ENCODE measurements at regions not wholly inside any gene's neighbourhood (a gene's known extent, or its start where the extent isn't known, plus 50 kb on each side); places are given as distances from the start of the nearest gene placed in this dataset.

DNA sequence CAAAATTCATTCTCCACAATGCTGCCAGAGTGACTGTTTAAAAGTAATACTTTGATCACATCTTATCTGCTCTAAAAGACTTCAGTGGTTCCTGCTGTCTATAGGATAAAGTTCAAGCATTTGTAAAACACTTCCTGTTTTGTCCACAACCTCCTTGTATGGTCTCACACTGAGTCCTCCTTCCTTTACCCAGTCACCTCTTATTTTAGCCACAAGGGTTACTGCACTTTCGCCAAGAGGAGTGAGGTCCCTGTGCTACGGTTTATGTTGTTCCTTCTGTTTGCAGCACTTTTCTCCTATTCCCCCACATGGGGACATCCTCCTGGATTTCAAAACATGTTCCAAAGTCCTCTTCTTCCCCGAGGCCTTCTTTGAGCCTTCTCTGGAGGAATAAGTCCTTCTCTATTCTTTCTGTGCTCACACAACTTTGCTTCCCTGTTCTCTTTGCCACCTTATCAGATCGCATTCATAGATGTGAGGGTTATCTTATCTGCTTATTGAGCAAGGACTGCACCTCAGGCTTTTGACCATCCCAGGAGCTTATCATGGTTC is 112.2 kb upstream of the NABP1 start:
- intact Hi-C loops (cut with DNase I) = no loop called here
- Histone ChIP-seq H3K27me3 (no peaks in the 10 kb centered on the region), H3K4me3 (no peak overlapping the region), H3K36me3 (no peaks in the 10 kb centered on the region), H3K4me1 (peaks cover 0 to 1% (median under 1%) of the 10 kb centered on the region in 4 donors), H3K9me3 (no peaks in the 10 kb centered on the region), H3K27ac (replicated peaks in 1 of 4) (no peak overlapping the region)
- TF ChIP-seq POLR2A (IDR thresholded peaks at IDR 0.05; ENCODE audit: low read depth) (no peak), CTCF (IDR thresholded peaks at IDR 0.05) (no peak), EP300 (IDR thresholded peaks at IDR 0.05) (no peak), POLR2AphosphoS5 (IDR thresholded peaks at IDR 0.05) (no peak)
- DNase-seq (ENCODE audit: extremely low spot score) = peak; percentile 79
- 76% methylated on average over 4 of the region's 4 CpGs for WGBS

DNA sequence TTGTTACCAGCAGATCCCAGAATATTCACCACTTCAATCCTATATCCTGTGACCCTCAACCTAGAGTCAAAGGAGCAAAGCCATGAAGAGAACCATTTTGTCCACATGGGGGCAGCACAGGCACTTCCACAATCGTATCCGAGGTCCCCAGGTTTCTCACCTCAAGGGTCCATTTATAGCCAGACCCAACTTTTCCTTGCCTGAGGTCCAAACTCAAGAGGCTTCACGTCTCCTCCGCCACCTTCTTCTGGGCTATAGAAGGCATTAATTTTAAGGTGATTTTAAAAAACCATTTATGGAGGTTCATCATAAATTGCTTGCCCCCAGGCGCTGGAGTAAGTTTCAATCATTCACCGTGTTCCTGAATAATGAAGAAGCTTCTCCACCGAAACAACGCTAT is 111.6 kb upstream of the NABP1 start:
- DNase-seq (ENCODE audit: extremely low spot score) = peak; percentile 92
- no peaks in the 10 kb centered on the region for H3K36me3 ChIP-seq
- intact Hi-C loops (cut with DNase I) = no loop called here
- H3K4me1 ChIP-seq = peaks cover 0 to 3% (median 0%) of the 10 kb centered on the region in 4 donors
- H3K27me3 ChIP-seq = no peaks in the 10 kb centered on the region
- H3K4me3 ChIP-seq = no peak overlapping the region
- H3K27ac ChIP-seq (replicated peaks in 1 of 4) = no peak overlapping the region
- 66% methylated on average over 8 of the region's 8 CpGs for WGBS
- no peak for TF ChIP-seq POLR2AphosphoS5 (IDR thresholded peaks at IDR 0.05)
- no peak for TF ChIP-seq EP300 (IDR thresholded peaks at IDR 0.05)
- peak; percentile 51 to 75 (median 59) for TF ChIP-seq CTCF (IDR thresholded peaks at IDR 0.05)
- no peak for TF ChIP-seq POLR2A (IDR thresholded peaks at IDR 0.05; ENCODE audit: low read depth)
- H3K9me3 ChIP-seq = no peaks in the 10 kb centered on the region

- no peak overlapping the region for H3K27ac ChIP-seq (replicated peaks in 1 of 4)
- H3K27me3 ChIP-seq = no peaks in the 10 kb centered on the region
- TF ChIP-seq POLR2A (IDR thresholded peaks at IDR 0.05; ENCODE audit: low read depth) = no peak
- no peak for TF ChIP-seq EP300 (IDR thresholded peaks at IDR 0.05)
- TF ChIP-seq POLR2AphosphoS5 (IDR thresholded peaks at IDR 0.05) = no peak
- no peak for TF ChIP-seq CTCF (IDR thresholded peaks at IDR 0.05)
- peaks cover 0 to 7% (median 3%) of the 10 kb centered on the region in 4 donors for H3K4me1 ChIP-seq
- intact Hi-C loops (cut with DNase I) = no loop called here
- DNase-seq (ENCODE audit: extremely low spot score) = peak; percentile 42
- no peaks in the 10 kb centered on the region for H3K9me3 ChIP-seq
- no peak overlapping the region for H3K4me3 ChIP-seq
- WGBS = 95% methylated on average over 3 of the region's 3 CpGs
- no peaks in the 10 kb centered on the region for H3K36me3 ChIP-seq
These were observed 110.7 kb upstream of the NABP1 start for GRCh38 chr2:191567206-191567605.

GRCh38 chr2:191569025-191569424 is 108.9 kb upstream of the NABP1 start:
- peaks cover 0 to 7% (median 3%) of the 10 kb centered on the region in 4 donors for H3K4me1 ChIP-seq
- intact Hi-C loops (cut with DNase I) = no loop called here
- no peak overlapping the region for H3K4me3 ChIP-seq
- 100% methylated on average over 2 of the region's 2 CpGs for WGBS
- no peaks in the 10 kb centered on the region for H3K9me3 ChIP-seq
- peak; percentile 72 for DNase-seq (ENCODE audit: extremely low spot score)
- no peak overlapping the region for H3K27ac ChIP-seq (replicated peaks in 1 of 4)
- H3K27me3 ChIP-seq = no peaks in the 10 kb centered on the region
- H3K36me3 ChIP-seq = no peaks in the 10 kb centered on the region
- TF ChIP-seq POLR2A (IDR thresholded peaks at IDR 0.05; ENCODE audit: low read depth) (no peak), EP300 (IDR thresholded peaks at IDR 0.05) (no peak), POLR2AphosphoS5 (IDR thresholded peaks at IDR 0.05) (no peak), CTCF (IDR thresholded peaks at IDR 0.05) (no peak)
